GM23338 (cell line): ENCODE measurements at regions not wholly inside any gene's neighbourhood (a gene's known extent, or its start where the extent isn't known, plus 50 kb on each side); places are given as distances from the start of the nearest gene placed in this dataset.
A peak's percentile ranks its signal among the peaks of the same experiment; 100 is the strongest.

ENCODE experiments used
- ATAC-seq: fragments of 200-7000 bp; cut with Tn5 transposase; 3 replicates; pipeline ENCODE4 v1.9.1; 2020
- DNase-seq: peaks from one replicate; pipeline ENCODE4 v3.0.0-alpha.2; 2015; ENCODE audit warnings: low spot score
- H2AFZ ChIP-seq: fragments of 200-600 bp; sonication (generic); 2 replicates; pipeline ENCODE4 v1.8.0; 2016; ENCODE audit warnings: antibody characterized with exemption, mild to moderate bottlenecking, moderate library complexity
- H3F3A ChIP-seq: fragments of 200-600 bp; sonication (generic); replicated peaks from 2 replicates; pipeline ENCODE4 v1.8.0; 2017; ENCODE audit warnings: antibody characterized with exemption, mixed run types, low read depth
- H3K27ac ChIP-seq: fragments of 200-600 bp; sonication (generic); 2 replicates; pipeline ENCODE4 v1.6.1; 2016; ENCODE audit warnings: low read depth
- H3K27me3 ChIP-seq: fragments of 200-600 bp; sonication (generic); 2 replicates; pipeline ENCODE4 v1.8.0; 2016; ENCODE audit warnings: mild to moderate bottlenecking, mixed run types, moderate library complexity; ENCODE audit not compliant: insufficient read depth
- H3K36me3 ChIP-seq: fragments of 200-600 bp; sonication (generic); 2 replicates; pipeline ENCODE4 v1.8.0; 2016; ENCODE audit warnings: mild to moderate bottlenecking; ENCODE audit not compliant: insufficient read depth
- H3K4me1 ChIP-seq: fragments of 200-600 bp; sonication (generic); 2 replicates; pipeline ENCODE4 v1.8.0; 2016; ENCODE audit warnings: mild to moderate bottlenecking, moderate library complexity; ENCODE audit not compliant: insufficient read depth
- H3K4me2 ChIP-seq: fragments of 200-600 bp; sonication (generic); 2 replicates; pipeline ENCODE4 v1.7.1; 2017; ENCODE audit warnings: mixed run types
- H3K4me3 ChIP-seq: fragments of 200-600 bp; sonication (generic); 2 replicates; pipeline ENCODE4 v1.6.1; 2016; ENCODE audit warnings: mixed run types
- H3K79me2 ChIP-seq: fragments of 200-600 bp; sonication (generic); replicated peaks from 2 replicates; pipeline ENCODE4 v1.8.0; 2017; ENCODE audit warnings: mild to moderate bottlenecking; ENCODE audit not compliant: insufficient read depth
- H3K9me2 ChIP-seq: fragments of 200-600 bp; sonication (generic); 2 replicates; pipeline ENCODE4 v1.8.0; 2017; ENCODE audit not compliant: insufficient read depth
- H4K20me1 ChIP-seq: fragments of 200-600 bp; sonication (generic); replicated peaks from 2 replicates; pipeline ENCODE4 v1.8.0; 2017; ENCODE audit warnings: mild to moderate bottlenecking; ENCODE audit not compliant: insufficient read depth
- H3K27ac Mint-ChIP-seq: 2 replicates; pipeline ENCODE4 v1.8.0; 2020; ENCODE audit warnings: inconsistent platforms, mild to moderate bottlenecking, moderate library complexity, mixed read lengths
- H3K27me3 Mint-ChIP-seq: 3 replicates; pipeline ENCODE4 v1.8.0; 2022; ENCODE audit warnings: low read depth, mild to moderate bottlenecking, moderate library complexity, mixed read lengths, inconsistent platforms; ENCODE audit not compliant: insufficient read depth, poor library complexity
- H3K36me3 Mint-ChIP-seq: 3 replicates; pipeline ENCODE4 v1.8.0; 2021; ENCODE audit warnings: low read depth, mild to moderate bottlenecking, inconsistent platforms, moderate library complexity, mixed read lengths
- H3K4me1 Mint-ChIP-seq: 3 replicates; pipeline ENCODE4 v1.8.0; 2020; ENCODE audit warnings: mild to moderate bottlenecking, inconsistent platforms, mixed read lengths
- H3K4me3 Mint-ChIP-seq: 3 replicates; pipeline ENCODE4 v1.8.0; 2021; ENCODE audit warnings: moderate library complexity, mild to moderate bottlenecking, inconsistent platforms, mixed read lengths
- H3K9me3 Mint-ChIP-seq: 3 replicates; pipeline ENCODE4 v1.8.0; 2020; ENCODE audit warnings: moderate library complexity, mild to moderate bottlenecking, inconsistent platforms, mixed read lengths
- CREB1 ChIP-seq: fragments of 250-450 bp; sonication (Bioruptor Pico); IDR thresholded peaks from 2 replicates; pipeline ENCODE4 v1.5.0; 2020; ENCODE audit warnings: low read depth, mild to moderate bottlenecking, moderate library complexity
- CTCF ChIP-seq, 2 experiments: fragments of 200-600 bp in 1 of 2; sonication (generic) in 1 of 2; conservative IDR thresholded peaks; 2 replicates each; pipeline versions ENCODE4 v1.5.1 to v1.6.1; 2016 to 2017; ENCODE audit warnings: antibody characterized with exemption in 2 of 2, low read depth in 2 of 2, mild to moderate bottlenecking in 2 of 2, moderate library complexity in 1 of 2
- ETS1 ChIP-seq: IDR thresholded peaks from 2 replicates; pipeline ENCODE4 v1.6.1; 2016; ENCODE audit warnings: antibody characterized with exemption
- EZH2 ChIP-seq: fragments of 200-600 bp; sonication (generic); IDR thresholded peaks from one replicate; pipeline ENCODE4 v1.8.0; 2017; ENCODE audit warnings: antibody characterized with exemption, mild to moderate bottlenecking, low read depth; ENCODE audit not compliant: unreplicated experiment
- EZH2phosphoT487 ChIP-seq: fragments of 200-600 bp; sonication (generic); IDR thresholded peaks from one replicate; pipeline ENCODE4 v1.8.1; 2018; ENCODE audit warnings: antibody characterized with exemption; ENCODE audit not compliant: unreplicated experiment
- JUNB ChIP-seq: IDR thresholded peaks from one replicate; pipeline ENCODE4 v1.6.1; 2016; ENCODE audit warnings: antibody characterized with exemption; ENCODE audit not compliant: unreplicated experiment
- NANOG ChIP-seq: IDR thresholded peaks from 2 replicates; pipeline ENCODE4 v1.6.1; 2016; ENCODE audit warnings: antibody characterized with exemption, borderline replicate concordance
- POLR2AphosphoS5 ChIP-seq: IDR thresholded peaks from 2 replicates; pipeline ENCODE4 v1.6.1; 2016; ENCODE audit warnings: antibody characterized with exemption, low read depth
- REST ChIP-seq: IDR thresholded peaks from one replicate; pipeline ENCODE4 v1.6.1; 2018; ENCODE audit warnings: antibody characterized with exemption; ENCODE audit not compliant: unreplicated experiment
- STAT1 ChIP-seq: IDR thresholded peaks from one replicate; pipeline ENCODE4 v1.6.1; 2016; ENCODE audit warnings: antibody characterized with exemption; ENCODE audit not compliant: unreplicated experiment
- ZNF114 ChIP-seq: fragments of 250-450 bp; sonication (Bioruptor Pico); IDR thresholded peaks from 2 replicates; pipeline ENCODE4 v1.5.0; 2020; ENCODE audit warnings: mild to moderate bottlenecking, moderate library complexity
- ZNF331 ChIP-seq: fragments of 250-450 bp; sonication (Bioruptor Pico); IDR thresholded peaks from 2 replicates; pipeline ENCODE4 v1.5.0; 2020; ENCODE audit warnings: low read depth, mild to moderate bottlenecking, moderate library complexity
- ZNF462 ChIP-seq: fragments of 250-450 bp; sonication (Bioruptor Pico); IDR thresholded peaks from 2 replicates; pipeline ENCODE4 v1.5.0; 2020; ENCODE audit warnings: mild to moderate bottlenecking, moderate library complexity

GRCh38 chr13:50700664-50701305 is 142.7 kb downstream of the DLEU7 start:
- Histone ChIP-seq H3K9me2 (0 out of 2 replicates have a peak, but pooled peaks cover 4% of the 10 kb centered on the region), H2AFZ (no peak overlapping the region), H3K27me3 (no peaks in the 10 kb centered on the region), H3K4me1 (peaks cover 21% of the 10 kb centered on the region), H4K20me1 (no peaks in the 10 kb centered on the region), H3K36me3 (no peaks in the 10 kb centered on the region), H3F3A (no peaks in the 10 kb centered on the region), H3K27ac (no peak overlapping the region), H3K4me2 (no peak overlapping the region), H3K79me2 (no peaks in the 10 kb centered on the region), H3K4me3 (no peak overlapping the region)
- Mint-ChIP-seq H3K27ac (no peak overlapping the region), H3K4me1 (peaks cover 15% of the 10 kb centered on the region), H3K4me3 (no peak overlapping the region), H3K27me3 (no peaks in the 10 kb centered on the region), H3K36me3 (no peaks in the 10 kb centered on the region; the same call in 2 of the 3 replicates), H3K9me3 (peaks cover 10% of the 10 kb centered on the region)
- DNase-seq (no peak), ATAC-seq (peak; percentile 34)
- no peak for TF ChIP-seq POLR2AphosphoS5
- no peak for TF ChIP-seq JUNB
- no peak for TF ChIP-seq CTCF (conservative IDR thresholded peaks at IDR 0.05; ENCODE audit: low read depth in 2 of 2)
- no peak for TF ChIP-seq STAT1
- TF ChIP-seq ZNF331 (CRISPR knock-in tag): no peak
- no peak for TF ChIP-seq NANOG
- TF ChIP-seq EZH2: no peak
- TF ChIP-seq ZNF462 (CRISPR knock-in tag): no peak
- TF ChIP-seq ETS1: no peak
- no peak for TF ChIP-seq ZNF114
- TF ChIP-seq REST: no peak
- no peak for TF ChIP-seq EZH2phosphoT487
- TF ChIP-seq CREB1 (CRISPR knock-in tag): no peak
